Hepatocyte (in vitro differentiated cells): ENCODE measurements at regions not wholly inside any gene's neighbourhood (a gene's known extent, or its start where the extent isn't known, plus 50 kb on each side); places are given as distances from the start of the nearest gene placed in this dataset.

Source experiments
- CTCF ChIP-seq: fragments of 200-600 bp; sonication (generic); IDR thresholded peaks from 2 replicates; pipeline ENCODE4 v1.5.1; 2016; ENCODE audit warnings: antibody characterized with exemption, mild to moderate bottlenecking; ENCODE audit not compliant: poor library complexity
- EZH2 ChIP-seq: fragments of 200-600 bp; sonication (generic); IDR thresholded peaks from 2 replicates; pipeline ENCODE4 v1.6.1; 2016; ENCODE audit warnings: antibody characterized with exemption, mild to moderate bottlenecking, borderline replicate concordance
- EZH2phosphoT487 ChIP-seq: fragments of 200-600 bp; sonication (generic); IDR thresholded peaks from one replicate; pipeline ENCODE4 v1.6.1; 2018; ENCODE audit warnings: antibody characterized with exemption, mild to moderate bottlenecking, low read depth, moderate library complexity; ENCODE audit not compliant: unreplicated experiment, severe bottlenecking

- TF ChIP-seq EZH2phosphoT487 (no peak), CTCF (no peak), EZH2 (no peak)
These were observed 134.9 kb downstream of the OTOL1 start for GRCh38 chr3:161631536-161631935.
